Neural cell (in vitro differentiated cells): ENCODE measurements at regions not wholly inside any gene's neighbourhood (a gene's known extent, or its start where the extent isn't known, plus 50 kb on each side); places are given as distances from the start of the nearest gene placed in this dataset.

Source experiments
- EZH2 ChIP-seq: fragments of 200-600, 300-800 bp; shearing (Covaris generic), sonication (generic); IDR thresholded peaks from 2 replicates; pipeline ENCODE4 v1.6.1; 2014; ENCODE audit warnings: antibody characterized with exemption, low read length, borderline replicate concordance, mild to moderate bottlenecking; ENCODE audit not compliant: insufficient read depth, poor library complexity, severe bottlenecking
- POLR2AphosphoS5 ChIP-seq: IDR thresholded peaks from 2 replicates; pipeline ENCODE4 v1.6.1; 2012
- TF ChIP-seq, protein P1 (sequence below): fragments of 450-650 bp; IDR thresholded peaks from 2 replicates; pipeline ENCODE4 v1.5.1; 2014; ENCODE audit warnings: antibody characterized with exemption, mild to moderate bottlenecking, moderate library complexity; ENCODE audit not compliant: poor library complexity, severe bottlenecking

GRCh38 chr7:52726493-52726892 is 308.9 kb upstream of the POM121L12 start:
- TF ChIP-seq, protein P1, sequence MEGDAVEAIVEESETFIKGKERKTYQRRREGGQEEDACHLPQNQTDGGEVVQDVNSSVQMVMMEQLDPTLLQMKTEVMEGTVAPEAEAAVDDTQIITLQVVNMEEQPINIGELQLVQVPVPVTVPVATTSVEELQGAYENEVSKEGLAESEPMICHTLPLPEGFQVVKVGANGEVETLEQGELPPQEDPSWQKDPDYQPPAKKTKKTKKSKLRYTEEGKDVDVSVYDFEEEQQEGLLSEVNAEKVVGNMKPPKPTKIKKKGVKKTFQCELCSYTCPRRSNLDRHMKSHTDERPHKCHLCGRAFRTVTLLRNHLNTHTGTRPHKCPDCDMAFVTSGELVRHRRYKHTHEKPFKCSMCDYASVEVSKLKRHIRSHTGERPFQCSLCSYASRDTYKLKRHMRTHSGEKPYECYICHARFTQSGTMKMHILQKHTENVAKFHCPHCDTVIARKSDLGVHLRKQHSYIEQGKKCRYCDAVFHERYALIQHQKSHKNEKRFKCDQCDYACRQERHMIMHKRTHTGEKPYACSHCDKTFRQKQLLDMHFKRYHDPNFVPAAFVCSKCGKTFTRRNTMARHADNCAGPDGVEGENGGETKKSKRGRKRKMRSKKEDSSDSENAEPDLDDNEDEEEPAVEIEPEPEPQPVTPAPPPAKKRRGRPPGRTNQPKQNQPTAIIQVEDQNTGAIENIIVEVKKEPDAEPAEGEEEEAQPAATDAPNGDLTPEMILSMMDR: no peak
- TF ChIP-seq EZH2 (no peak), POLR2AphosphoS5 (no peak)
